ENCODE measurements at regions not wholly inside any gene's neighbourhood (a gene's known extent, or its start where the extent isn't known, plus 50 kb on each side); places are given as distances from the start of the nearest gene placed in this dataset.

DNA sequence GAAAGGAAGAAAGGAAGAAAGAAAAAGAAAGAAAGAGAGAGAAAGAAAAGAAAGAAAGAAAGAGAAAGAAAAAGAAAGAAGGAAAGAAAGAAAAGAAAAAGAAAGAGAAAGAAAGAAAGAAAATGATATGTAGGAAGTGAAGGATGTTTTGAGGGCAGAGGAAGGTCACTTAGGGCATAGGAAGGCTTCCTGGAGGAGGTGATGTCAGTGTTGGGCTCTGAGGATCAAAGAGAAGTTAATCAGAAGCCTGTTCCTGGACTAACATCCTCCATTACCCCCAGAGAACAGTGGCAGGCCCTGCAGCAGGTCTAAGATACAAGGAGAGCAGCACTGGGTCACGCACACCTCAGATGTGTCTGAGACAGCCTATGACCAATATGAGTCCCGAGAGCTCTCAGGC is 54.7 kb upstream of the CALN1 start:
- 94% methylated on average over 2 of the region's 2 CpGs for WGBS (ENCODE audit: low lambda C conversion rate, missing lambda C conversion rate)
- H2AFZ ChIP-seq: no peak overlapping the region
- H3K36me3 ChIP-seq (replicated peaks; ENCODE audit: insufficient read depth, low read depth): no peaks in the 10 kb centered on the region
- no peaks in the 10 kb centered on the region for H3K4me1 ChIP-seq (ENCODE audit: insufficient read depth)
- H3K4me2 ChIP-seq: no peak overlapping the region
- no peaks in the 10 kb centered on the region for H3K9me2 ChIP-seq (replicated peaks; ENCODE audit: insufficient read depth)
- no peaks in the 10 kb centered on the region for H4K20me1 ChIP-seq (ENCODE audit: insufficient read depth, poor library complexity, severe bottlenecking)
- H3K9me3 ChIP-seq (ENCODE audit: low read depth): no peaks in the 10 kb centered on the region
- H3K27ac ChIP-seq: no peak overlapping the region
- peaks cover 7% of the 10 kb centered on the region for H3K27me3 ChIP-seq
- H3K79me2 ChIP-seq: no peaks in the 10 kb centered on the region
- H3K4me3 ChIP-seq: no peak overlapping the region
- no peak for DNase-seq (ENCODE audit: low spot score)
- TF ChIP-seq, protein P1, sequence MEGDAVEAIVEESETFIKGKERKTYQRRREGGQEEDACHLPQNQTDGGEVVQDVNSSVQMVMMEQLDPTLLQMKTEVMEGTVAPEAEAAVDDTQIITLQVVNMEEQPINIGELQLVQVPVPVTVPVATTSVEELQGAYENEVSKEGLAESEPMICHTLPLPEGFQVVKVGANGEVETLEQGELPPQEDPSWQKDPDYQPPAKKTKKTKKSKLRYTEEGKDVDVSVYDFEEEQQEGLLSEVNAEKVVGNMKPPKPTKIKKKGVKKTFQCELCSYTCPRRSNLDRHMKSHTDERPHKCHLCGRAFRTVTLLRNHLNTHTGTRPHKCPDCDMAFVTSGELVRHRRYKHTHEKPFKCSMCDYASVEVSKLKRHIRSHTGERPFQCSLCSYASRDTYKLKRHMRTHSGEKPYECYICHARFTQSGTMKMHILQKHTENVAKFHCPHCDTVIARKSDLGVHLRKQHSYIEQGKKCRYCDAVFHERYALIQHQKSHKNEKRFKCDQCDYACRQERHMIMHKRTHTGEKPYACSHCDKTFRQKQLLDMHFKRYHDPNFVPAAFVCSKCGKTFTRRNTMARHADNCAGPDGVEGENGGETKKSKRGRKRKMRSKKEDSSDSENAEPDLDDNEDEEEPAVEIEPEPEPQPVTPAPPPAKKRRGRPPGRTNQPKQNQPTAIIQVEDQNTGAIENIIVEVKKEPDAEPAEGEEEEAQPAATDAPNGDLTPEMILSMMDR (IDR thresholded peaks at IDR 0.05; ENCODE audit: poor library complexity): no peak
- TF ChIP-seq EZH2 (IDR thresholded peaks at IDR 0.05; ENCODE audit: borderline replicate concordance): no peak

DNA sequence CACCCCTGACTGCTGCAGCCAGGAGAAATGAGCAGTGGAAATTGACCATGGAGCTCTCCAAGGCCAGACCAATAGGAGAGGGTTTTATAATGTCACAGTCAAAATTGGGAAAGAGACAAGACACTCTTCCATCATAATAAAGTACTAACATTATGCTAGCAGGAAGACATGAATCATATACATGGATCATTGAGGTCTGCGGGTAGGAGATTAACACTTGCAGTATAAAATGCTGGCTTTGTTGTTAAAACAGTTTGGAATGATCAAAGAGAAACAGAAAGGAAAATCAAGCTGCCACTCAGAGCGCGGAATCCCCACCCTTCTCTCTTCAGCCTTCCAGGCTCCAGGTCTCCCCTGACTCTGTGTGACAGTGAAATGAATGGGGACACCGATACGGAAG is 53.4 kb upstream of the CALN1 start:
- TF ChIP-seq EZH2phosphoT487 (IDR thresholded peaks at IDR 0.05; ENCODE audit: low read depth, severe bottlenecking, unreplicated experiment): no peak
- no peak for TF ChIP-seq EZH2 (IDR thresholded peaks at IDR 0.05; ENCODE audit: borderline replicate concordance)
- TF ChIP-seq, protein P1 (IDR thresholded peaks at IDR 0.05; ENCODE audit: poor library complexity): no peak
- Histone ChIP-seq H3K4me1 (ENCODE audit: insufficient read depth) (no peaks in the 10 kb centered on the region), H3K9me2 (replicated peaks; ENCODE audit: insufficient read depth) (no peaks in the 10 kb centered on the region), H3K4me3 (no peak overlapping the region), H3K36me3 (replicated peaks; ENCODE audit: insufficient read depth, low read depth) (no peaks in the 10 kb centered on the region), H3K27ac (no peak overlapping the region), H3K27me3 (peaks cover 7% of the 10 kb centered on the region), H3K9me3 (ENCODE audit: low read depth) (no peaks in the 10 kb centered on the region), H2AFZ (no peak overlapping the region), H4K20me1 (ENCODE audit: insufficient read depth, poor library complexity, severe bottlenecking) (no peaks in the 10 kb centered on the region), H3K4me2 (no peak overlapping the region), H3K79me2 (no peaks in the 10 kb centered on the region)
- 90% methylated on average over 5 of the region's 5 CpGs for WGBS (ENCODE audit: low lambda C conversion rate, missing lambda C conversion rate)
- DNase-seq (ENCODE audit: low spot score): no peak

- DNase-seq (ENCODE audit: low spot score): no peak
- TF ChIP-seq EZH2phosphoT487 (IDR thresholded peaks at IDR 0.05; ENCODE audit: low read depth, severe bottlenecking, unreplicated experiment) (no peak), EZH2 (IDR thresholded peaks at IDR 0.05; ENCODE audit: borderline replicate concordance) (no peak)
- TF ChIP-seq, protein P1 (IDR thresholded peaks at IDR 0.05; ENCODE audit: poor library complexity): no peak
- Histone ChIP-seq H3K4me2 (no peak overlapping the region), H3K27me3 (peaks cover 7% of the 10 kb centered on the region), H3K79me2 (no peaks in the 10 kb centered on the region), H3K4me1 (ENCODE audit: insufficient read depth) (no peaks in the 10 kb centered on the region), H3K27ac (no peak overlapping the region), H3K4me3 (no peak overlapping the region), H3K36me3 (replicated peaks; ENCODE audit: insufficient read depth, low read depth) (no peaks in the 10 kb centered on the region), H3K9me3 (ENCODE audit: low read depth) (no peaks in the 10 kb centered on the region), H2AFZ (no peak overlapping the region), H4K20me1 (ENCODE audit: insufficient read depth, poor library complexity, severe bottlenecking) (no peaks in the 10 kb centered on the region), H3K9me2 (replicated peaks; ENCODE audit: insufficient read depth) (no peaks in the 10 kb centered on the region)
- WGBS (ENCODE audit: low lambda C conversion rate, missing lambda C conversion rate): 86% methylated on average over 7 of the region's 7 CpGs
Measured at GRCh38 chr7:72462311-72462710, 50.2 kb upstream of the CALN1 start.

All from hepatocyte (in vitro differentiated cells).